Neural progenitor cell (in vitro differentiated cells): ENCODE measurements at regions not wholly inside any gene's neighbourhood (a gene's known extent, or its start where the extent isn't known, plus 50 kb on each side); places are given as distances from the start of the nearest gene placed in this dataset.

Experiments used
- CTCF ChIP-seq: fragments of 200-600 bp; sonication (generic); IDR thresholded peaks from 2 replicates; pipeline ENCODE4 v1.5.1; 2017; ENCODE audit warnings: antibody characterized with exemption, mild to moderate bottlenecking
- EZH2 ChIP-seq: fragments of 200-600 bp; sonication (generic); IDR thresholded peaks from 2 replicates; pipeline ENCODE4 v1.6.1; 2017; ENCODE audit warnings: antibody characterized with exemption, mild to moderate bottlenecking, moderate library complexity
- EZH2phosphoT487 ChIP-seq: fragments of 200-600 bp; sonication (generic); IDR thresholded peaks from 2 replicates; pipeline ENCODE4 v1.6.1; 2017; ENCODE audit warnings: antibody characterized with exemption

DNA sequence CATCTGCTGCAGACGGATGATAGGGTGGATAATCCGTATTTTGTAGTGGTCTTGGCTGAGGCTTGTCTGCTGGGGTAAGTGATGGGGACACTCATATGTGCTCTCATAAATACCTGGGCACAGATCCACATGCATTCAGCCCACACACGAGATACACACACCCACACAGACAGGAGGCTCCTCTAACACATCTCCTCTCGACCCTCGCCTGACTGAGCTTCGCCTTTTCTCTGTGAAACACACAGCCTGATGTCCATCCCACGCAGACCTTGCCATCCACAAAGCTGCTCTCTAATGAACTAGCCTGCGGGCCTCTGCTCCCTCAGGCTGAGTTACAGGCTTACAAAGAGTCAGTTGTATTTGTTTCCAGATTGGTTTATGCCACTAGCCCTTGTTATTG lies 96.3 kb upstream of the CSF3R start:
- TF ChIP-seq CTCF (no peak), EZH2 (no peak), EZH2phosphoT487 (no peak)
